HG03095 (cell line): ENCODE measurements at regions not wholly inside any gene's neighbourhood (a gene's known extent, or its start where the extent isn't known, plus 50 kb on each side); places are given as distances from the start of the nearest gene placed in this dataset.

Source experiments
- ATAC-seq: cut with Tn5 transposase; IDR thresholded peaks from one replicate; pipeline ENCODE4 v1.9.1; 2021; ENCODE audit warnings: moderate library complexity; ENCODE audit not compliant: unreplicated experiment

DNA sequence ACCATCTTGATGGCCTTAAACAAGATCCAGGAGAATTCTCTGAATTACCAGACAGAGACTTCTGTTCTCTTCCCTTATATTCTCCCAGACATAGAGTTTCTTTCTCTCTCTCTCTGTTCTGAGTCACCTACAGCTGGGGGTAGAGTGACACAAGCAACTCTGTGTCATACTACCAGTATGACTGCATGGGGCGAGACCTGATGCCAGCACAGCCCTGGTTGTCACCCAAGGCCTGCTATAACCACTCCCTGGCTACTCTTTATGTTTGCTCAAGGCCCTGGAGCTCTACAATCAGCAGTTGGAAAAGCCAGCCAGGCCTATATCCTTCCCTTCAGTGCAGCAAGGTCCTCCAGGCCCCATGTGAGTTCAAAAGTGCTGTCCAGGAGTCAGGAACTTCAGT lies 114.2 kb upstream of the TENT5D start:
- no peak for ATAC-seq

- no peak for ATAC-seq
Observed at GRCh38 chrX:80312448-80312847, 107.8 kb upstream of the TENT5D start.

- no peak for ATAC-seq
Observed at GRCh38 chrX:80316526-80316925, 103.7 kb upstream of the TENT5D start.

DNA sequence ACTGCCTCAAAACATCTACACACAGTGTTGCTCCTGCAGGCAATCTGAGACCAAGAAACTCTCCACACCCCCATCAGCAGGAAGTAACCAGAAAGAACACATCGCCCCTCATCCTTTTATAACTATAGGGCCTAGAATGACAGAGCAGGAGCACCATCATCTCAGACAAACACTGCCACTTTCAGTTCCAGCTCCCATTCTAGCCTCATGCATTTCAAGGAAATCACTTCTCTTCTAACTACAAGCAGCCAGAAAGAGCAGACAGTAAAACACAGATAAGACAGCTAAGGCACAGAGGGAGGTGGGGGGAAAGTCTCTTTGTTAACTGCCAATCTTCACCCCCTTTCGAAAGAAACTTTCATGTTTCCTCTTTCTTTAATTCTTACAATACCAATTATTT lies 102.6 kb upstream of the TENT5D start:
- ATAC-seq, result no peak

DNA sequence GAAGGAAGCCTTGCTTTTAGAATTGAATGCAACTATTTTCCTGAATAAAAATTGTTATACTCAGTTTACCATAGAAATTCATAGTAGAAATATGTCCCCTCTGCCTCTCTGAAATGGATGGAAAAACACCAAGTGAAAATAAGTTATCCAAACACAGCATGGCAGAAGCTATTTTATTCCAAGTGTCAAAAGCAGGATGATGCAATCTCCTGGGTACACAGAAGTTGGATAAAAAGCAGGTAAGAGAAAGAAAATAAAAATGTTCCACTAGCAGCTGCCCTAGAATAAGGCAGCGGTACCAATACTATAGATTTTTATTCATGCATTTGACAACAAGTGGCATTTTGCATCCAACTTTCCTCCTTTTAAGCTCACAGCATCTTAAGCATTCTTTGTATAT lies 89.0 kb upstream of the TENT5D start:
- no peak for ATAC-seq

DNA sequence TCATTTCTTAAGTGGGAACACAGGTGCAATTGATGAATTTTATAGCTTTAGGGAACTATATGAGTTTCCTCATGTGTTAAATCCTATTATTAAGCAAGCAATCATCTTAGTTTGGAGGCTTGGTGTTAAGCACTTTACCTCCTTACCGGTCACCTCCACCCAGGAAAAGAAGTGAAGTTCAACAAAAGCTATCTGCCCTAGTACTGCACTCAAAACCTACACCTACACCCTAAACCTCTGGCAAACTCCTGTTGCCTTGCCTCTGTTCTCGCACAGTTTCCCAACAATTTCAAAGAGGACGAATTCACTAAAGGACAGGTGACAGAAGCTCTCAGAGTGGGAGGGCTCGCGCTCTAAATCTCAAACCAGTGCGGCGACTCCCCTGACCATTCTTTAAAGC lies 85.7 kb upstream of the TENT5D start:
- no peak for ATAC-seq

- no peak for ATAC-seq
Observed at GRCh38 chrX:80335062-80335830, 85.0 kb upstream of the TENT5D start.

- ATAC-seq, result no peak
Observed at GRCh38 chrX:80354966-80355465, 65.2 kb upstream of the TENT5D start.
